ENCODE measurements at regions not wholly inside any gene's neighbourhood (a gene's known extent, or its start where the extent isn't known, plus 50 kb on each side); places are given as distances from the start of the nearest gene placed in this dataset.

DNA sequence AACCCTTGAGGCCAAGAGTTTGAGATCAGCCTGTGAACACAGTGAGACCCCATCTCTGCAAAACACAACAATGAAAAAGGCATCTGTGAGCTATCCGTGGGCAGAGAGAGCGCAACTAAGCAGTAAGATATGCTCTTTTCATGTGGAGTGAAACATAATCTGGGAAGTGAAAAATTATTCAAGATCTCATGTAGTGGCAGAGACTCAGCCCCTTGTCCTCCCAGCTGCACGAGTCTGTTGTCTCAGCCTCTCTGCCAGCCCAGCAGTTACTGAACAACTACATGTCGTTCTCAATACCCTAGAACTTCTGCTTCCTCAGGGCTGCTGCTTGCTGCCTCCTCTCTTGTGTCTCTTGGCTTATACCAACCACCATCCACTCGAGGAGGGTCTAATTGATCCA lies 61.3 kb upstream of the WDR26 start (continued):
- TF ChIP-seq SP1 (IDR thresholded peaks at IDR 0.05; ENCODE audit: low read depth) (no peak), EZH2phosphoT487 (IDR thresholded peaks at IDR 0.05; ENCODE audit: borderline replicate concordance) (no peak)

DNA sequence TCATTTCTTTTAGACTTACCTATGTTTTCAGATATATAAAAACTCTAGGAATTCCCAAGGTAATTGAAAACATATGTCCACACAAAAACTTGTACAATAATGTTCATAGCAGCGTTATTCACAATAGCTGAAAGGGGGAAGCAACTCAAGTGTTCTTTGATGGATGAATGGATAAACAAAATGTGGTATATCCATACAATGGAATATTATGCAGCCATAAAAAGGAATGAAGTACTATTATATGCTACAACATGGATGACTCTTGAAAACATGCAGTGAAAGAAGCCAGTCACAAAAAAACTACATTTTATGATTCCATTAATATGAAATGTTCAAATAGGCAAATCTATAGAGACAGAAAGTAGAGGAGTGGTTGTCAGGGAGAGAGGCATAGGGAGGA lies 62.2 kb upstream of the WDR26 start:
- H3K27ac ChIP-seq (ENCODE audit: low read depth, low read length): no peak overlapping the region
- no peak overlapping the region for H3K9ac ChIP-seq (ENCODE audit: low read length)
- no peaks in the 10 kb centered on the region for H3K27me3 ChIP-seq (ENCODE audit: insufficient read depth, low read length)
- no TSS peak for BruUV-seq (replicated peaks)
- DNase-seq (ENCODE audit: low read depth, low spot score) (no peak), ATAC-seq (no peak)
- H3K9me2 ChIP-seq (ENCODE audit: insufficient read depth): no peaks in the 10 kb centered on the region
- TF ChIP-seq EZH2 (IDR thresholded peaks at IDR 0.05) (no peak), TCF7L2 (IDR thresholded peaks at IDR 0.05; ENCODE audit: borderline replicate concordance, extremely low read depth, insufficient read depth, insufficient read length) (no peak), ELF1 (IDR thresholded peaks at IDR 0.05; ENCODE audit: borderline replicate concordance, low read depth) (no peak), SRF (IDR thresholded peaks at IDR 0.05; ENCODE audit: low read depth) (no peak), ZFX (IDR thresholded peaks at IDR 0.05) (no peak), FOSL1 (IDR thresholded peaks at IDR 0.05; ENCODE audit: low read depth) (no peak)
- RAD21 ChIA-PET (ENCODE audit: low non-redundant PET in 1 of 2, low total read pairs in 2 of 2, uncharacterized antibody in 2 of 2, unreplicated experiment in 2 of 2): no interaction called here
- H3K9me3 ChIP-seq (ENCODE audit: control insufficient read depth in 1 of 2, insufficient read depth in 1 of 2, low read depth in 1 of 2, low read length in 2 of 2): no peaks in the 10 kb centered on the region
- intact Hi-C loops (cut with micrococcal nuclease): no loop called here
- POLR2A ChIA-PET: no interaction called here
- H4K20me1 ChIP-seq (ENCODE audit: insufficient read depth): no peaks in the 10 kb centered on the region
- H2AFZ ChIP-seq (ENCODE audit: low read depth, low read length, poor library complexity, severe bottlenecking): no peak overlapping the region
- H3K79me2 ChIP-seq (ENCODE audit: insufficient read depth, low read length): no peaks in the 10 kb centered on the region
- H3K4me1 ChIP-seq (ENCODE audit: control insufficient read depth in 1 of 2, insufficient read depth in 2 of 2, low read length in 2 of 2): peaks cover 11 to 24% of the 10 kb centered on the region in 2 experiments
- no peak overlapping the region for H3K4me3 ChIP-seq (replicated peaks in 1 of 2; ENCODE audit: low read depth in 1 of 2, low read length in 2 of 2)
- H3K36me3 ChIP-seq (ENCODE audit: control insufficient read depth in 1 of 2, insufficient read depth in 2 of 2, low read length in 2 of 2): no peaks in the 10 kb centered on the region
- CTCF ChIA-PET: no interaction called here
- H3K4me2 ChIP-seq (ENCODE audit: low read length): no peak overlapping the region
